ENCODE measurements at regions not wholly inside any gene's neighbourhood (a gene's known extent, or its start where the extent isn't known, plus 50 kb on each side); places are given as distances from the start of the nearest gene placed in this dataset.

GRCh38 chr13:26932465-26932864, 171.9 kb upstream of the GPR12 start:
- H3K4me1 ChIP-seq (ENCODE audit: control insufficient read depth, insufficient read depth, low read length), result peaks cover 5% of the 10 kb centered on the region
- no peak for TF ChIP-seq CTCF (IDR thresholded peaks at IDR 0.05)
- ATAC-seq (no peak), DNase-seq (no peak)
- H3K27me3 ChIP-seq (ENCODE audit: control insufficient read depth, insufficient read depth, low read length), result peaks cover 3% of the 10 kb centered on the region
- 69% methylated on average over 5 of the region's 5 CpGs for WGBS (ENCODE audit: insufficient coverage)
- Mint-ChIP-seq H3K27ac (no peak overlapping the region), H3K9me3 (no peaks in the 10 kb centered on the region), H3K4me3 (no peak overlapping the region), H3K4me1 (peaks cover 0 to 4% of the 10 kb centered on the region in 2 donors), H3K36me3 (no peaks in the 10 kb centered on the region), H3K27me3 (ENCODE audit: low read depth in 2 of 2) (peaks cover 9% of the 10 kb centered on the region in 2 donors)
- no peak overlapping the region for H3K27ac ChIP-seq (ENCODE audit: low read length)
- no peak overlapping the region for H3K4me3 ChIP-seq (ENCODE audit: low read length)
- H3K36me3 ChIP-seq (ENCODE audit: control insufficient read depth, insufficient read depth, low read length), result no peaks in the 10 kb centered on the region
- no peaks in the 10 kb centered on the region for H3K9me3 ChIP-seq (ENCODE audit: control insufficient read depth, insufficient read depth, low read length)
- intact Hi-C loops (cut with micrococcal nuclease), result no loop called here

- H3K4me3 ChIP-seq (ENCODE audit: low read length), result no peak overlapping the region
- ATAC-seq (peak; percentile 73 to 92 (median 76)), DNase-seq (peak; percentile 63 to 75)
- no peak overlapping the region for H3K4me3 Mint-ChIP-seq
- peaks cover 5% of the 10 kb centered on the region for H3K4me1 ChIP-seq (ENCODE audit: control insufficient read depth, insufficient read depth, low read length)
- peak; percentile 96 for TF ChIP-seq CTCF (IDR thresholded peaks at IDR 0.05)
- peaks cover 3% of the 10 kb centered on the region for H3K27me3 ChIP-seq (ENCODE audit: control insufficient read depth, insufficient read depth, low read length)
- no peaks in the 10 kb centered on the region for H3K36me3 Mint-ChIP-seq
- no peaks in the 10 kb centered on the region for H3K36me3 ChIP-seq (ENCODE audit: control insufficient read depth, insufficient read depth, low read length)
- WGBS (ENCODE audit: insufficient coverage), result 14% methylated on average over 20 of the region's 21 CpGs
- H3K27me3 Mint-ChIP-seq (ENCODE audit: low read depth in 2 of 2), result peaks cover 16 to 24% of the 10 kb centered on the region in 2 donors
- H3K4me1 Mint-ChIP-seq, result peaks cover 0 to 4% of the 10 kb centered on the region in 2 donors
- no peaks in the 10 kb centered on the region for H3K9me3 Mint-ChIP-seq
- no peak overlapping the region for H3K27ac Mint-ChIP-seq
- H3K27ac ChIP-seq (ENCODE audit: low read length), result no peak overlapping the region
- no peaks in the 10 kb centered on the region for H3K9me3 ChIP-seq (ENCODE audit: control insufficient read depth, insufficient read depth, low read length)
- intact Hi-C loops (cut with micrococcal nuclease), result loop anchor here (1.0 kb wide), 1 partner anchor 223 kb away; no protein-coding TSS in a partner anchor
Measured at GRCh38 chr13:26929971-26930730, 169.6 kb upstream of the GPR12 start.

GRCh38 chr13:26927511-26927910, 166.9 kb upstream of the GPR12 start:
- no peaks in the 10 kb centered on the region for H3K9me3 Mint-ChIP-seq
- Histone ChIP-seq H3K36me3 (ENCODE audit: control insufficient read depth, insufficient read depth, low read length) (no peaks in the 10 kb centered on the region), H3K4me3 (ENCODE audit: low read length) (no peak overlapping the region), H3K27me3 (ENCODE audit: control insufficient read depth, insufficient read depth, low read length) (peaks cover 3% of the 10 kb centered on the region), H3K4me1 (ENCODE audit: control insufficient read depth, insufficient read depth, low read length) (peaks cover 5% of the 10 kb centered on the region), H3K9me3 (ENCODE audit: control insufficient read depth, insufficient read depth, low read length) (no peaks in the 10 kb centered on the region), H3K27ac (ENCODE audit: low read length) (no peak overlapping the region)
- TF ChIP-seq CTCF (IDR thresholded peaks at IDR 0.05), result no peak
- no peak overlapping the region for H3K27ac Mint-ChIP-seq
- 84% methylated on average over 11 of the region's 11 CpGs for WGBS (ENCODE audit: insufficient coverage)
- peaks cover 25 to 37% of the 10 kb centered on the region in 2 donors for H3K27me3 Mint-ChIP-seq (ENCODE audit: low read depth in 2 of 2)
- H3K4me1 Mint-ChIP-seq, result peaks cover 0 to 4% of the 10 kb centered on the region in 2 donors
- ATAC-seq (no peak), DNase-seq (no peak)
- intact Hi-C loops (cut with micrococcal nuclease), result no loop called here
- H3K4me3 Mint-ChIP-seq, result no peak overlapping the region
- no peaks in the 10 kb centered on the region for H3K36me3 Mint-ChIP-seq

- Histone ChIP-seq H3K27ac (ENCODE audit: low read length) (no peak overlapping the region), H3K27me3 (ENCODE audit: control insufficient read depth, insufficient read depth, low read length) (peaks cover 3% of the 10 kb centered on the region), H3K4me1 (ENCODE audit: control insufficient read depth, insufficient read depth, low read length) (peaks cover 5% of the 10 kb centered on the region), H3K9me3 (ENCODE audit: control insufficient read depth, insufficient read depth, low read length) (no peaks in the 10 kb centered on the region), H3K4me3 (ENCODE audit: low read length) (no peak overlapping the region), H3K36me3 (ENCODE audit: control insufficient read depth, insufficient read depth, low read length) (no peaks in the 10 kb centered on the region)
- H3K9me3 Mint-ChIP-seq, result no peaks in the 10 kb centered on the region
- 85% methylated on average over 7 of the region's 7 CpGs for WGBS (ENCODE audit: insufficient coverage)
- intact Hi-C loops (cut with micrococcal nuclease), result no loop called here
- no peaks in the 10 kb centered on the region for H3K36me3 Mint-ChIP-seq
- DNase-seq (no peak), ATAC-seq (peak in 1 of 3 donors; percentile 23)
- no peak overlapping the region for H3K27ac Mint-ChIP-seq
- H3K27me3 Mint-ChIP-seq (ENCODE audit: low read depth in 2 of 2), result peaks cover 27 to 44% of the 10 kb centered on the region in 2 donors
- TF ChIP-seq CTCF (IDR thresholded peaks at IDR 0.05), result no peak
- no peak overlapping the region for H3K4me3 Mint-ChIP-seq
- H3K4me1 Mint-ChIP-seq, result peaks cover 0 to 4% of the 10 kb centered on the region in 2 donors
Measured at GRCh38 chr13:26926371-26926770, 165.8 kb upstream of the GPR12 start.

All from natural killer cell (primary cell).